ENCODE measurements at regions not wholly inside any gene's neighbourhood (a gene's known extent, or its start where the extent isn't known, plus 50 kb on each side); places are given as distances from the start of the nearest gene placed in this dataset.

GRCh38 chr2:117723483-117723882 lies 91.0 kb upstream of the DDX18 start:
- H3K9me3 ChIP-seq (ENCODE audit: insufficient read depth, low read length) = no peaks in the 10 kb centered on the region
- no peaks in the 10 kb centered on the region for H3K4me1 ChIP-seq (ENCODE audit: low read length)
- TF ChIP-seq CTCF (IDR thresholded peaks at IDR 0.05; ENCODE audit: low read depth, low read length) (no peak), EZH2phosphoT487 (IDR thresholded peaks at IDR 0.05; ENCODE audit: low read depth) (no peak)
- H3K27me3 ChIP-seq (ENCODE audit: low read depth, low read length) = no peaks in the 10 kb centered on the region
- H3K4me2 ChIP-seq (ENCODE audit: low read length) = no peak overlapping the region
- no peak overlapping the region for H3K9ac ChIP-seq (ENCODE audit: low read length)
- no peak overlapping the region for H2AFZ ChIP-seq (ENCODE audit: low read depth, low read length)
- no peaks in the 10 kb centered on the region for H3K79me2 ChIP-seq (ENCODE audit: low read length)
- no peaks in the 10 kb centered on the region for H3K36me3 ChIP-seq (replicated peaks; ENCODE audit: low read depth, low read length)
- no peaks in the 10 kb centered on the region for H4K20me1 ChIP-seq (ENCODE audit: insufficient read depth, low read length)
- no peak overlapping the region for H3K4me3 ChIP-seq (ENCODE audit: low read length)
- no peak overlapping the region for H3K27ac ChIP-seq (ENCODE audit: low read length)

- no peaks in the 10 kb centered on the region for H3K36me3 ChIP-seq (replicated peaks; ENCODE audit: low read depth, low read length)
- H3K27ac ChIP-seq (ENCODE audit: low read length) = no peak overlapping the region
- no peak for TF ChIP-seq EZH2phosphoT487 (IDR thresholded peaks at IDR 0.05; ENCODE audit: low read depth)
- TF ChIP-seq CTCF (IDR thresholded peaks at IDR 0.05; ENCODE audit: low read depth, low read length) = no peak
- no peak overlapping the region for H3K4me2 ChIP-seq (ENCODE audit: low read length)
- H3K4me1 ChIP-seq (ENCODE audit: low read length) = no peaks in the 10 kb centered on the region
- no peak overlapping the region for H3K4me3 ChIP-seq (ENCODE audit: low read length)
- no peak overlapping the region for H3K9ac ChIP-seq (ENCODE audit: low read length)
- no peak overlapping the region for H2AFZ ChIP-seq (ENCODE audit: low read depth, low read length)
- no peaks in the 10 kb centered on the region for H3K79me2 ChIP-seq (ENCODE audit: low read length)
- no peaks in the 10 kb centered on the region for H3K27me3 ChIP-seq (ENCODE audit: low read depth, low read length)
- no peaks in the 10 kb centered on the region for H4K20me1 ChIP-seq (ENCODE audit: insufficient read depth, low read length)
- H3K9me3 ChIP-seq (ENCODE audit: insufficient read depth, low read length) = no peaks in the 10 kb centered on the region
Observed at GRCh38 chr2:117723888-117724434, 90.5 kb upstream of the DDX18 start.

- Histone ChIP-seq H3K4me2 (ENCODE audit: low read length) (no peak overlapping the region), H3K27ac (ENCODE audit: low read length) (no peak overlapping the region), H3K4me1 (ENCODE audit: low read length) (no peaks in the 10 kb centered on the region), H3K36me3 (replicated peaks; ENCODE audit: low read depth, low read length) (no peaks in the 10 kb centered on the region), H3K79me2 (ENCODE audit: low read length) (no peaks in the 10 kb centered on the region), H2AFZ (ENCODE audit: low read depth, low read length) (no peak overlapping the region), H3K9me3 (ENCODE audit: insufficient read depth, low read length) (no peaks in the 10 kb centered on the region), H3K4me3 (ENCODE audit: low read length) (no peak overlapping the region), H4K20me1 (ENCODE audit: insufficient read depth, low read length) (no peaks in the 10 kb centered on the region), H3K27me3 (ENCODE audit: low read depth, low read length) (no peaks in the 10 kb centered on the region), H3K9ac (ENCODE audit: low read length) (no peak overlapping the region)
- no peak for TF ChIP-seq CTCF (IDR thresholded peaks at IDR 0.05; ENCODE audit: low read depth, low read length)
Observed at GRCh38 chr2:117726747-117727146, 87.7 kb upstream of the DDX18 start.

- H3K36me3 ChIP-seq (replicated peaks; ENCODE audit: low read depth, low read length) = no peaks in the 10 kb centered on the region
- H3K27ac ChIP-seq (ENCODE audit: low read length) = no peak overlapping the region
- peaks cover 13% of the 10 kb centered on the region for H3K4me1 ChIP-seq (ENCODE audit: low read length)
- no peaks in the 10 kb centered on the region for H3K79me2 ChIP-seq (ENCODE audit: low read length)
- no peaks in the 10 kb centered on the region for H3K27me3 ChIP-seq (ENCODE audit: low read depth, low read length)
- no peaks in the 10 kb centered on the region for H3K9me3 ChIP-seq (ENCODE audit: insufficient read depth, low read length)
- H2AFZ ChIP-seq (ENCODE audit: low read depth, low read length) = no peak overlapping the region
- no peak overlapping the region for H3K4me3 ChIP-seq (ENCODE audit: low read length)
- H3K9ac ChIP-seq (ENCODE audit: low read length) = no peak overlapping the region
- H3K4me2 ChIP-seq (ENCODE audit: low read length) = no peak overlapping the region
- TF ChIP-seq CTCF (IDR thresholded peaks at IDR 0.05; ENCODE audit: low read depth, low read length) (no peak), EZH2phosphoT487 (IDR thresholded peaks at IDR 0.05; ENCODE audit: low read depth) (no peak)
- H4K20me1 ChIP-seq (ENCODE audit: insufficient read depth, low read length) = no peaks in the 10 kb centered on the region
Observed at GRCh38 chr2:117737846-117738245, 76.6 kb upstream of the DDX18 start.

Data from OCI-LY3 (cell line).